Common myeloid progenitor, CD34-positive (primary cell): ENCODE measurements at regions not wholly inside any gene's neighbourhood (a gene's known extent, or its start where the extent isn't known, plus 50 kb on each side); places are given as distances from the start of the nearest gene placed in this dataset.
"Not testable (repeated sequence)": the region's sequence is repeated elsewhere in the genome, so short reads cannot be mapped to it uniquely, and the experiment has no call there.

ENCODE experiments used
- CTCF ChIA-PET: fragments of 350-600 bp; sonication (Branson Sonifier 250); formaldehyde crosslinking; loops from one replicate; lab custom pipeline; 2021; ENCODE audit warnings: antibody characterized with exemption; lab: Charles Lee
- POLR2A ChIA-PET: fragments of 350-600 bp; sonication (Branson Sonifier 250); formaldehyde crosslinking; loops from one replicate; lab custom pipeline; 2021; ENCODE audit warnings: antibody characterized with exemption; lab: Charles Lee
- DNase-seq, 3 donors: peaks; one replicate each; pipeline versions ENCODE4 v3.0.0 to v3.0.0-alpha.2; 2013
- H3K27ac ChIP-seq, 2 experiments: 1 replicate in 1 of 2; 2 replicates in 1 of 2; pipeline ENCODE4 v1.7.0; 2013; ENCODE audit warnings: inconsistent platforms in 2 of 2, low read length in 2 of 2, mild to moderate bottlenecking in 2 of 2, low read depth in 1 of 2, moderate library complexity in 1 of 2; ENCODE audit not compliant: severe bottlenecking in 2 of 2, insufficient read depth in 1 of 2, poor library complexity in 1 of 2
- H3K27me3 ChIP-seq, 5 experiments: replicated peaks in 2 of 5; 1 replicate in 3 of 5; 2 replicates in 2 of 5; pipeline versions ENCODE4 v1.6.1 to v1.7.0; 2013; ENCODE audit warnings: low read length in 4 of 5, mild to moderate bottlenecking in 2 of 5, moderate library complexity in 2 of 5, inconsistent platforms in 1 of 5; ENCODE audit not compliant: insufficient read depth in 5 of 5, control insufficient read depth in 4 of 5
- H3K36me3 ChIP-seq, 4 experiments: 1 replicate in 2 of 4; 2 replicates in 2 of 4; pipeline versions ENCODE4 v1.6.1 to v1.7.0; 2013; ENCODE audit warnings: low read length in 3 of 4, control low read depth in 1 of 4, mild to moderate bottlenecking in 1 of 4; ENCODE audit not compliant: control insufficient read depth in 4 of 4, insufficient read depth in 4 of 4
- H3K4me1 ChIP-seq, 4 experiments: 1 replicate in 3 of 4; 2 replicates in 1 of 4; pipeline versions ENCODE4 v1.6.1 to v1.7.1; 2013; ENCODE audit warnings: low read length in 3 of 4, mild to moderate bottlenecking in 3 of 4, control low read depth in 1 of 4, inconsistent platforms in 1 of 4, moderate library complexity in 1 of 4; ENCODE audit not compliant: control insufficient read depth in 4 of 4, insufficient read depth in 4 of 4; ENCODE audit errors: control extremely low read depth in 1 of 4
- H3K4me3 ChIP-seq, 7 experiments: 1 replicate in 4 of 7; 2 replicates in 3 of 7; pipeline versions ENCODE4 v1.5.1 to v1.7.0; 2013; ENCODE audit warnings: mild to moderate bottlenecking in 7 of 7, low read length in 6 of 7, moderate library complexity in 6 of 7, inconsistent platforms in 2 of 7, low read depth in 2 of 7, control low read depth in 1 of 7; ENCODE audit not compliant: insufficient read depth in 4 of 7, control insufficient read depth in 1 of 7; ENCODE audit errors: extremely low read depth in 1 of 7
- H3K9me3 ChIP-seq, 5 experiments: 1 replicate in 4 of 5; 2 replicates in 1 of 5; pipeline versions ENCODE4 v1.6.1 to v1.7.1; 2013; ENCODE audit warnings: low read length in 4 of 5, mild to moderate bottlenecking in 2 of 5, inconsistent platforms in 1 of 5, low read depth in 1 of 5, moderate library complexity in 1 of 5; ENCODE audit not compliant: control insufficient read depth in 4 of 5, insufficient read depth in 2 of 5; ENCODE audit errors: control extremely low read depth in 1 of 5
- WGBS: methylation state at CpG from one replicate; pipeline ENCODE4 v1.1.5; 2013; ENCODE audit not compliant: insufficient coverage; 5-methylcytosine and 5-hydroxymethylcytosine counted together

DNA sequence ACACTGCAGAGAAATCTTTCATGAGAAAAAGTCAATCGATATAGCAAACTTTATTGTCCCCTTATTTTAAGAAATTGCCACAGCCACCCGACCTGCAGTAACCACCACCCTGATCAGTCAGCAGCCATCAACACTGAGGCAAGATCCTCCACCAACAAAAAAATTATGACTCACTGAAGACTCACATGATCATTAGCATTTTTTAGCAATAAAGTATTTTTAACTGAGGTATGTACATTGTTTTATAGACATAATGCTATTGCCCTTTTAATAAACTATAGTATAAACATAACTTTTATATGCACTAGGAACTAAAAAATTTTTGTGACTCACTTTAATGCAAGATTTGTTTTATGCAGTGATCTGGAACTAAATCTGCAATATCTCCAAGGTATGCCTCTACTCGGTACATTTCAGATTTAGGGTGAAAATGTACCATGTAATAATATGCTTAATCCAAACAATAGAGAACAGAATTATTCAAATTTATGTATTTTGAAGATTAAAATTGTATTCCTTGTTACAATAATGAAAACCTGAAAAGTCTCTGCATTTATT is 79.2 kb upstream of the CEP126 start:
- H3K36me3 ChIP-seq: no peaks in the 10 kb centered on the region
- no peaks in the 10 kb centered on the region for H3K27me3 ChIP-seq
- DNase-seq: no peak
- no peaks in the 10 kb centered on the region for H3K9me3 ChIP-seq
- ChIA-PET CTCF (interaction anchor here (1.8 kb wide), 1 partner anchor 12 kb away, joined by 5 read pairs; no protein-coding TSS in a partner anchor), POLR2A (no interaction called here)
- no CpG with 5 or more reads among the region's 3 CpGs for WGBS
- H3K4me3 ChIP-seq: no peak overlapping the region
- no peaks in the 10 kb centered on the region for H3K4me1 ChIP-seq
- no peak overlapping the region for H3K27ac ChIP-seq

DNA sequence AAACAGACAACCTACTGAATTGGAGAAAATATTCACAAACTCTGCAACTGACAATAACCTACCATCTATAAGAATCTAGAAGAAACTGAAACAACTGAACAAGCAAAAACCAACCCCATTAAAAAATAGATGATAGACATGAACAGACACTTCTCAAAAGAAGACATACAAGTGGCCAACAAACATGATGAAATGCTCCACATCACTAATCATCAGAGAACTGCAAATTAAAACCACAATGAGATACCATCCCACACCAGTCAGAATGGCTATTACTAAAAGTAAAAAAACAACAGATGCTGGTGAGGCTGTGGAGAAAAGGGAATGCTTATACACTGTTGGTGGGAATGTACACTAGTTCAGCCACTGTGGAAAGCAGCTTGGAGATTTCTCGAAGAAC is 84.3 kb upstream of the CEP126 start:
- WGBS: no CpG with 5 or more reads among the region's 1 CpG
- POLR2A ChIA-PET, H3K9me3 ChIP-seq, H3K27me3 ChIP-seq, CTCF ChIA-PET, DNase-seq, H3K4me3 ChIP-seq, H3K36me3 ChIP-seq, H3K27ac ChIP-seq, H3K4me1 ChIP-seq: not testable (repeated sequence)

DNA sequence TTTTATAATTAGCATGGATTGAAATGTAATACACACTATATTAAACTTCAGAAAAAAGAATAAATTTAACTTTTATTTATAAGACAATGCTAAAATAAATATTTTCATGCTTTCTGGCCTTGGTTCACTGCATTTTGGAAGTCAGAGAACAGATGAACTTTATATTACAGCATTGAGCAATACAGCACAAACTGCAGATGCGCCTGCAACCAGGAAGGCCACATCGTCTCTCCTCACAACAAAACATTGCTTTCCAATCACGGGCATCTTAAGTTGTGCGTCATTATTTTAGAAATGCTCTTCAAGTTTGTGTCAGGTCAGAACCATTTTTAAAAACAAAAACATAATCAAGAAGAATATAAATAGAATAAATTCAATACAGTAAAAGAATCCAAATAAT is 89.3 kb upstream of the CEP126 start:
- POLR2A ChIA-PET: no interaction called here
- CTCF ChIA-PET: no interaction called here

DNA sequence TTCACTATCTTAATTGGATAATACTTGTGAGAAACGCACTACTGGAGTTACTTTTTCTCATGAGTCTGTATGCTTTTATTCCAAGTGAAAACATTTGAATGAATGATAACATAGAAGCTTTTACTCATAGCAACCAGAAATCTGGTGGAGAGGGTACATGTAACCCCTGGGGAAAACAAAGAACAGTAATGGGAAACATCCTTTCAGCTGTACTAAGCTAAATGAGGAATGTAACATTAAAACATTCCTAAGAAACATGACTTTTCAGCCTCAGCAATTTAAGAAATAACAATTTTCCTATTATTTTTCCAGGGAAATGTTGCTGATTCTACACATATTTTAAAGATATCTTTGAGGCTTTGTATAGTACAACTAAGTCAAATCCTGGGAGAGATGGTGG is 97.2 kb upstream of the CEP126 start:
- ChIA-PET CTCF (no interaction called here), POLR2A (no interaction called here)
- Histone ChIP-seq H3K27me3 (no peaks in the 10 kb centered on the region), H3K27ac (no peak overlapping the region), H3K4me1 (no peaks in the 10 kb centered on the region), H3K9me3 (no peaks in the 10 kb centered on the region), H3K36me3 (no peaks in the 10 kb centered on the region), H3K4me3 (no peak overlapping the region)
- no peak for DNase-seq
- WGBS: no CpG with 5 or more reads among the region's 1 CpG

More for the DNA sequence above, 89.3 kb upstream of the CEP126 start:
- Histone ChIP-seq H3K36me3 (no peaks in the 10 kb centered on the region), H3K27ac (no peak overlapping the region), H3K27me3 (no peaks in the 10 kb centered on the region), H3K4me1 (no peaks in the 10 kb centered on the region), H3K4me3 (no peak overlapping the region), H3K9me3 (no peaks in the 10 kb centered on the region)
- no peak for DNase-seq
- no CpG with 5 or more reads among the region's 4 CpGs for WGBS

DNA sequence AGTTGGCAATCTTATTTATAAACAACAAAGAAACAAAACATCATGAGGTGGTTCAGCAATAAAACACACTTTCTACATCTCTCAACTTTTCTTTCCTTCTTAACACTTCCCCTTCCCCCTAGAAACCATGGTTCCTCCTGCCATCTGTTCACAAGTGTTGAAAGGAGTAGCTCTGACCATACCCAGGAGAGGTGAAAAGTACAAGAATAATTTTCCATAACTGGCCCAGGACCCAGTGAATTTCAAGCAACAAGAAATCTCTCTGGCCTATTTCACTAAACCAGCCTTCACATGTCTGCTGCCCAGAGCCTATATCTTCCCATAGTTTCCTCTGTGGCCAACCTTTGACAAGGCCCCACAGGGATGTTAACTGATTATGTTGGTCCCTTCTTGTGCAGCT is 98.2 kb upstream of the CEP126 start:
- DNase-seq: no peak
- Histone ChIP-seq H3K4me3 (no peak overlapping the region), H3K36me3 (no peaks in the 10 kb centered on the region), H3K4me1 (no peaks in the 10 kb centered on the region), H3K27ac (no peak overlapping the region), H3K27me3 (no peaks in the 10 kb centered on the region), H3K9me3 (no peaks in the 10 kb centered on the region)
- ChIA-PET POLR2A (no interaction called here), CTCF (no interaction called here)

DNA sequence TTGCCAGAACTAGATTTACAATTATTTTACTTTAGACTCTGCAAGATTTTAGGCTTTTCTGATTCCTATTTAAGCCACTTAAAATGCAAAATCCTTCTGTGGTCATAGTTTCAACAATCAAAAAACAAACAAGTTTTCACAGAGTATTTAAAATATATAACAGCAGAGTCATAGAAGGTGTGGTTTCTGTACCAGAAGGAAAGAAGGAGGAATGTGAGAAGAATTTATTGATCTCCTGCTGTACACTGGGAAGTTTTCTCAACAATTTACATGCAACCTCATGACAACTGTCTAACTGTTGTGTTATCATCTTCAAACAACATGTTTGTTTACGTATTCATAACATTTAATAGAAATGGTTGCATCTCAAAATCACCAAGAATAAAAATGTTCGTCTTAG is 102.3 kb upstream of the CEP126 start:
- H3K27me3 ChIP-seq: no peaks in the 10 kb centered on the region
- H3K36me3 ChIP-seq: no peaks in the 10 kb centered on the region
- 90% methylated on average over 2 of the region's 2 CpGs for WGBS
- CTCF ChIA-PET: no interaction called here
- DNase-seq: no peak
- no peak overlapping the region for H3K4me3 ChIP-seq
- peaks cover 0 to 3% (median 0%) of the 10 kb centered on the region in 5 experiments for H3K9me3 ChIP-seq
- POLR2A ChIA-PET: no interaction called here
- no peak overlapping the region for H3K27ac ChIP-seq
- H3K4me1 ChIP-seq: no peaks in the 10 kb centered on the region

DNA sequence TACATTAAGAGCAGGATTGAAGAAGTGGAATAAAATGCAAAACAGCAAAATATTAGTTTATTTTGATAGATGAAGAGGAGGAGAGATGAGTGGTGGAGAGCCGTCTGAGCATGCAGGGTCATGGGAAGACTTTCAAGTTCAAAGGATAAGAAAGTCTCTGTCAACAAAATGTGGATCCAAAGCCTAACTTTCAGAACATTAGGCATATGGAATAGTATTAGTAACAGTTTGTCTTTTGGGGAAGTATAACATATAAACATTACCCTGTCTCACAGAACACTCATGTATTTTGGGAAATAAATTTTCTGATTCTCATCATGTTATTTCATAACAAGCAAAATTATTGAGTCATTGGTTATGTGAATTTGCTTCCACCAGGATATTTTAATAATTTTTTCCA is 104.3 kb upstream of the CEP126 start:
- ChIA-PET CTCF (no interaction called here), POLR2A (no interaction called here)
- no peaks in the 10 kb centered on the region for H3K27me3 ChIP-seq
- no CpG with 5 or more reads among the region's 1 CpG for WGBS
- H3K4me1 ChIP-seq: no peaks in the 10 kb centered on the region
- no peak overlapping the region for H3K27ac ChIP-seq
- H3K36me3 ChIP-seq: no peaks in the 10 kb centered on the region
- H3K4me3 ChIP-seq: no peak overlapping the region
- peaks cover 0 to 3% (median 0%) of the 10 kb centered on the region in 5 experiments for H3K9me3 ChIP-seq
- no peak for DNase-seq
